Iris pigment epithelial cell (primary cell): ENCODE measurements at regions not wholly inside any gene's neighbourhood (a gene's known extent, or its start where the extent isn't known, plus 50 kb on each side); places are given as distances from the start of the nearest gene placed in this dataset.

ENCODE experiments used
- DNase-seq: peaks from one replicate; pipeline ENCODE4 v3.0.0-alpha.2; 2011; ENCODE audit warnings: low read depth

DNA sequence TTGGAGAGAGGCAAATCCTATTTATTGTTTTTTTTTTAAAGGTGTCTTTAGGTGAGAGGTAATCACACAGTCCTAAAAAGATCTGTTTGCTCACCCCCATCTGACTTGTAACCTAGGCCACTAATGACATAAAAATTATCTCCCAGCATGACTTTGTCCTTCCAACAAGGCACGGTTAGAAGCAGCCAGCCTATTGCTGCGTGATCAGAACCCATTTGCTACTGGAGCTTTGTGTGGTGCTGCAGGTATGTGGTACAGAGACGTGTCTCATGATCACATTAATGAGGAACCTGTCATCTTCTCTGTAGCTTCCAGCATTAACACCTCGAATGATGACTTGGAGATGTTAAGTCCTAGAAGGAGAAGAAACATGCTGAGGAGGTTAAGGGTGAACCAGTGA, 555.8 kb upstream of the TLE4 start:
- no peak for DNase-seq

- no peak for DNase-seq
Observed at GRCh38 chr9:79020276-79020675, 551.5 kb upstream of the TLE4 start.

- no peak for DNase-seq
Observed at GRCh38 chr9:79021084-79021483, 550.7 kb upstream of the TLE4 start.

- DNase-seq = peak; percentile 93
Observed at GRCh38 chr9:79023134-79023580, 548.6 kb upstream of the TLE4 start.

- DNase-seq = peak; percentile 11
Observed at GRCh38 chr9:79026316-79026715, 545.4 kb upstream of the TLE4 start.

- peak; percentile 62 for DNase-seq
Observed at GRCh38 chr9:79028101-79028500, 543.7 kb upstream of the TLE4 start.

DNA sequence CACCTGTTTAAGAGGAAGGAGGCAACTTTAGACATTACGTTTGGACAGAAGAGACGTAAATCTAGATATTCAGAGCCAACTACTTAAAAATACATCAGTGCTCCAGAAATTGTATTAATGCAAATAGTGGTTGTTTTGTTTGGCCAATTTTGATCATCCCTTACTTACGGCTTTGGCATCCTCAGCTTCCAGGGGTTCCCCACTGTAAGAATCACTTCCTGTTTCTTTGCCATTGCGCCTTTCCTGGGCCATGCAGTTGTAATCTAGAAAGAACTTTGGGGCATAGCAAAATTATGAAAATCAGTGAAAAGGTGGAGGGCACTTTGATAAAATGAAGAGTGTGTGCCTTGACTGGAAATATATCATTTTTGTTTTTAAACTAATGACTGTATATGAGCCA, 537.2 kb upstream of the TLE4 start:
- DNase-seq = no peak

DNA sequence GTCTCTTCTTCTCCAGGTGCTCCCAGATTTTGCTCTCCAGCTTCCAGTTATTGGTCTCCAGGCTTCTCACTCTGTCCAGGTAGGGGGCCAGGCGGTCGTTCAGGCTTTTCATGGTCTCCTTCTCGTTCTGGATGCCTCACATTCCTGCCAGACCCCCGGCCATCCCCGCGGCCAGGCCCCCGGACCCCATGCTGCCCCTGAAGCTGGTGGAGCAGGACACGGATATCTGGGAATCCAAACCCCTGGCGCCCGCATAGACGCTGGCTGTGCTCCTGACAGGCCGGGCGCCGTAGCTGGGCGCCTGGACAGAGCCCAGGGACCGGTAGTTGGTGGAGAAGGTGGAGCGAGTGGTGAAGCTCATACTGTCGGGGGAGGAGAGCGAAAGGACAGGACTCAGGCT, 534.4 kb upstream of the TLE4 start:
- no peak for DNase-seq

- no peak for DNase-seq
Observed at GRCh38 chr9:79040671-79041070, 531.1 kb upstream of the TLE4 start.

GRCh38 chr9:79041266-79041665, 530.5 kb upstream of the TLE4 start:
- no peak for DNase-seq

GRCh38 chr9:79043916-79044315, 527.8 kb upstream of the TLE4 start:
- DNase-seq = no peak

DNA sequence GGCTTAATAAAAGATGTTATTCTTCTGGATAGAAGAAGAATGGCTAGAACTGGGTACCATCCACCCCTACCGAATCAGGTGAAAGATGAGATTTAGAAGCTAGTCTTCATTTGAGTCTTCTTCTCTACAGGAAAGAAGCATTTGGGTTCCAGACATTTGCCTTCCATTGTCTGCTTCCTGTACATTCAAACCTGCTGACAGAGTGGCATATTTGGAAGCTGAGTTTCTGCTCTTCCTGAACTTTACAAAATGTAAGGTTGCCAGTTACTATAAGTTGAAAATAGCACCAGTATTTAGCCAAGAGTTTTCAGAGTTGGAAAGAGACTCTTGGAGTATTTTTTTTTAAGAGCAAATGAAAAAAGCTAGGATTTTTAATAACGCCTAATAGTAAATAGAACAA, 525.4 kb upstream of the TLE4 start:
- DNase-seq = no peak

GRCh38 chr9:79049371-79049770, 522.4 kb upstream of the TLE4 start:
- no peak for DNase-seq

- peak; percentile 10 for DNase-seq
Observed at GRCh38 chr9:79053598-79053997, 518.2 kb upstream of the TLE4 start.

DNA sequence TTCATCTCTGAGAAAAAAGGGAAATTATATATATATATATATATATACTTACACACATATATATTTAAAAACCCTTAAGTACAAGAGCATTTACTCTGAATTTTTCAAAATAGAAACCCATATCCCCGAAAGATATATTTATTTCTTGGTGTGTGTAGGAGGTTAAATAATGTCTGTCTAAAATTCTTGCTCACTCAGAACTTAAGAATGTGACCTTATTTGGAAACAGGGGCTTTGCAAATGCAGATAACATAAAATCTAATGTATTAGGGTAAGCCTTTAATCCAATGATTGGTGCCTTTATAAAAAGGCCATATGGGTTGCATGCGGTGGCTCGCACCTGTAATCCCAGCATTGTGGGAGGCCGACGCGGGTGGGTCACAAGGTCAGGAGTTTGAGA, 517.3 kb upstream of the TLE4 start:
- DNase-seq = peak; percentile 62

GRCh38 chr9:79056041-79056440, 515.7 kb upstream of the TLE4 start:
- no peak for DNase-seq

DNA sequence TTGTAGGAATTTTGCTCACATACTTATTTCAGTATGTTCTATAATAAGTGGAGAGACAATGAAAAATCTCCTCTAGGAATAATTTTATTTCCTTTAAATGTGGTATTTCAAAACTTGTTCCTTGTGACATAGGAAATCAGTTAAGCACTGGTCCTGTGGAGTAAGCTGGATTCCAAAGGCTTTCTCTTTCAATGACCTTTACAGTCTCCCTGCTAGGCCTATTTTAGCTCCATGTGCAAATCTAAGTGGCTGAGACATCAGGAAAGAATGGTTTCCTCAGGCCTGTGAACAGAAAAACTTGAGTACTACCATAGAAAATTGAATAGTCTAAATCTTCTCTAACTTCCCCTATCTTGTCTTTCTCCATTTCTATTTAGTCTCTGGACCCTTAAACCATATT, 514.2 kb upstream of the TLE4 start:
- DNase-seq = peak; percentile 55

GRCh38 chr9:79060766-79061165, 511.0 kb upstream of the TLE4 start:
- DNase-seq = no peak

- no peak for DNase-seq
Observed at GRCh38 chr9:79061752-79062616, 509.8 kb upstream of the TLE4 start.

- DNase-seq = no peak
Observed at GRCh38 chr9:79073201-79073600, 498.6 kb upstream of the TLE4 start.

DNA sequence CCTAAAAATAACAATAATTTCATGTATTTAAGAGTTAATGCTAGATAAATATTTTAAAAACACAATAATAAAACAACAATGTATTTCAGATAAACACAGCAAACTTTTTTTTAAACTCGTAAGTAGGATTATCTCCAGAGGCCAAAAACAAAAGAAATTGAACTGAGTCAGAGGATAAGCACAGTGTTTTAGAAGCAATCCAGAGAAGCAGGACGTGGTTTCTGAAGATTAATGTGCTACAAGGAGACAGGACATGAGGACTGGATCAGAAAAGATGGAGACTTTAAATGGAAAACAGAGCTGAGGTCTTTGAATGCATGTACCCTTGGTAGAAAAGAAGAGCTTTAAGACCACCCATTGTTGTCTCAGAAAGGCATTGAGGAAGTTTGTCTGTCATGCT, 491.2 kb upstream of the TLE4 start:
- DNase-seq = peak; percentile 18

GRCh38 chr9:79083621-79084020, 488.1 kb upstream of the TLE4 start:
- no peak for DNase-seq

DNA sequence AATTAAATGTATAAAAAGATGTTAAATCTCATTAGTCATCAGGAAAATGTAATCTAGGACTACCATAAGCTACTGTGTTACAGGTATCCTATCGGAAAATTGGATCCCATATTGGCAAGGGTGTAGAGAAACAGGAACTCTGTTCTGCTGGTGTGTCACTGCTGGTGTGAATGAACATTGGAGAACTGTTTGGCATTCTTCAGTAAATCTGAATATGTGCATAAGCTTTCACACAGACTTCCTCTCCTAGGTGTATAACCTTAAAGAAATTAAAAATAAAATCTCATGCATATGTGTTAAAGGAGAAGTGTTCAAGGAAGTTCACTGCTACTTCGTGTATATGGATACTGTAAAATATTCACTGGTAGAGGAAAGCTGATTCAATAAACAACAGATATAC, 484.6 kb upstream of the TLE4 start:
- DNase-seq = no peak

DNA sequence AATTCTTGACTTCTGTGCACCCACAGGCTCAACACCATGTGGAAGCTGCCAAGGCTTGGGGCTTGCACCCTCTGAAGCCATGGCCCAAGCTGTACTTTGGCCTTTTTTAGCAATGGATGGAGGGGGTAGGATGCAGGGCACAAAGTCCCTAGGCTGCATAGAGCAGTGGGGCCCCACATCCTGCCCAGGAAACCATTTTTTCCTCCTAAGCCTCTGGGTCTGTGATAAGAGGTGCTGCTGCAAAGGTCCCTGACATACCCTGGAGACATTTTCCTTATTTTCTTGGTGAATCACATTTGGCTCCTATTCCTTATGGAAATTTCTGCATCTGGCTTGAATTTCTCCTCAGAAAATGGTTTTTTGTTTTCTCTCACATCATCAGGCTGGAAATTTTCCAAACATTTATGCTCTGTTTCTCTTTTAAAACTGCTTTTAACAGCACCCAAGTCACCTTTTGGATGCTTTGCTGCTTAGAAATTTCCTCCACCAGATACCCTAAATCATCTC, 482.7 kb upstream of the TLE4 start:
- no peak for DNase-seq
